WERI-Rb-1 (cell line): ENCODE measurements at regions not wholly inside any gene's neighbourhood (a gene's known extent, or its start where the extent isn't known, plus 50 kb on each side); places are given as distances from the start of the nearest gene placed in this dataset.

Experiments
- DNase-seq: peaks from one replicate; pipeline ENCODE4 v3.0.0-alpha.2; 2020
- H3K27ac ChIP-seq: fragments of 250-450 bp; sonication (Bioruptor Pico); 2 replicates; pipeline ENCODE4 v1.5.1; 2020; ENCODE audit warnings: mild to moderate bottlenecking, moderate library complexity
- H3K27me3 ChIP-seq: fragments of 250-450 bp; sonication (Bioruptor Pico); 2 replicates; pipeline ENCODE4 v1.5.1; 2021; ENCODE audit warnings: mild to moderate bottlenecking, low read depth, moderate library complexity; ENCODE audit not compliant: insufficient read depth, severe bottlenecking
- H3K36me3 ChIP-seq: fragments of 250-450 bp; sonication (Bioruptor Pico); 2 replicates; pipeline ENCODE4 v1.5.1; 2020; ENCODE audit warnings: mild to moderate bottlenecking, moderate library complexity
- H3K4me3 ChIP-seq: 2 replicates; pipeline ENCODE4 v1.5.1; 2011; ENCODE audit warnings: low read depth, mild to moderate bottlenecking, control low read depth, low read length
- H3K9me3 ChIP-seq: fragments of 250-450 bp; sonication (Bioruptor Pico); 2 replicates; pipeline ENCODE4 v1.5.1; 2021; ENCODE audit warnings: mild to moderate bottlenecking, moderate library complexity; ENCODE audit not compliant: severe bottlenecking
- TF ChIP-seq, protein P1 (sequence below): IDR thresholded peaks from 2 replicates; pipeline ENCODE4 v1.5.1; 2011; ENCODE audit warnings: low read depth, mild to moderate bottlenecking, control low read depth, inconsistent platforms, low read length

DNA sequence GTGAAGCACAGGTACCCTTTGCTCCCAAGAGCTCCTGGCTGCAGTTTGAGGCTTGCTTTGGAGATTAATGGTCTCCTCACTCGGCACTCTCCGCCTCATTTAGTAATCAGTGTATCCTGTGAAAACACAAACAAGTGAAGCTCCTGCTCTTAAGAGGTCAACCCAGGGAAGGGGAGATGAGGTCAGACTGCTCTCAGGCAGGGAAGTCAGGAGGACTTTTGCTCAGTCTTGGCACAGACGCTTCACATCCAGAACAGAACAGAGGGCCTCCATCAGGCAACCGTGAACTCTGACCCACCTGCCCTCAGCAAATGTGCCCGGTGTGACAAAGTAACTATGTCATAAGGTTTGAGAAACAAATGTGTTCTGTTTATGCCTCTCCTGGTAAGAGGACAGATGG, 428.8 kb upstream of the JARID2 start:
- Histone ChIP-seq H3K27me3 (no peaks in the 10 kb centered on the region), H3K4me3 (no peak overlapping the region), H3K9me3 (no peaks in the 10 kb centered on the region), H3K27ac (no peak overlapping the region), H3K36me3 (no peaks in the 10 kb centered on the region)
- DNase-seq: peak; percentile 60
- TF ChIP-seq, protein P1, sequence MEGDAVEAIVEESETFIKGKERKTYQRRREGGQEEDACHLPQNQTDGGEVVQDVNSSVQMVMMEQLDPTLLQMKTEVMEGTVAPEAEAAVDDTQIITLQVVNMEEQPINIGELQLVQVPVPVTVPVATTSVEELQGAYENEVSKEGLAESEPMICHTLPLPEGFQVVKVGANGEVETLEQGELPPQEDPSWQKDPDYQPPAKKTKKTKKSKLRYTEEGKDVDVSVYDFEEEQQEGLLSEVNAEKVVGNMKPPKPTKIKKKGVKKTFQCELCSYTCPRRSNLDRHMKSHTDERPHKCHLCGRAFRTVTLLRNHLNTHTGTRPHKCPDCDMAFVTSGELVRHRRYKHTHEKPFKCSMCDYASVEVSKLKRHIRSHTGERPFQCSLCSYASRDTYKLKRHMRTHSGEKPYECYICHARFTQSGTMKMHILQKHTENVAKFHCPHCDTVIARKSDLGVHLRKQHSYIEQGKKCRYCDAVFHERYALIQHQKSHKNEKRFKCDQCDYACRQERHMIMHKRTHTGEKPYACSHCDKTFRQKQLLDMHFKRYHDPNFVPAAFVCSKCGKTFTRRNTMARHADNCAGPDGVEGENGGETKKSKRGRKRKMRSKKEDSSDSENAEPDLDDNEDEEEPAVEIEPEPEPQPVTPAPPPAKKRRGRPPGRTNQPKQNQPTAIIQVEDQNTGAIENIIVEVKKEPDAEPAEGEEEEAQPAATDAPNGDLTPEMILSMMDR: no peak

DNA sequence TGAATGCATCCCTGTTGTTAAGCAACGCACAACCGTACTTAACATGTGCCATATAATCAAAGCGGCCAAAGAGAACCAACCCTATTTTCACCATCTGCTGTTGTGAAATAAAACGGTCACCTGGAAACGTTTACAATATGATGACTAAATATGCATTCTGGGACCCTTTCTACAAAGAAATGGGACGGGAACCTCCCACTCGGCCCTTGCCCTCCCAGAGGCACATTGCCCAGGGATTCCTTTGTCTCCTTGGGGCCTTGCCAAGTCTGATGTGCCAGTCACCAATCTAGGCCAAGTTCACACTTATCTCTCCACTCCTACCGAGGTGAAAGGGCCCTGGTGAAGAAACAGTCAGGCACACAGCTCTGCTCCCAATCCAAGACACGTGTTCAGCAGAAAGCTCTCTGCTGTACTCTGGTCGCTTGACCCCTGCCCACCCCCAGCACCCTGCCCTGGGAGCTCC, 427.4 kb upstream of the JARID2 start:
- no peak overlapping the region for H3K27ac ChIP-seq
- no peaks in the 10 kb centered on the region for H3K9me3 ChIP-seq
- no peak for DNase-seq
- H3K4me3 ChIP-seq: no peak overlapping the region
- no peaks in the 10 kb centered on the region for H3K27me3 ChIP-seq
- TF ChIP-seq, protein P1: no peak
- no peaks in the 10 kb centered on the region for H3K36me3 ChIP-seq

DNA sequence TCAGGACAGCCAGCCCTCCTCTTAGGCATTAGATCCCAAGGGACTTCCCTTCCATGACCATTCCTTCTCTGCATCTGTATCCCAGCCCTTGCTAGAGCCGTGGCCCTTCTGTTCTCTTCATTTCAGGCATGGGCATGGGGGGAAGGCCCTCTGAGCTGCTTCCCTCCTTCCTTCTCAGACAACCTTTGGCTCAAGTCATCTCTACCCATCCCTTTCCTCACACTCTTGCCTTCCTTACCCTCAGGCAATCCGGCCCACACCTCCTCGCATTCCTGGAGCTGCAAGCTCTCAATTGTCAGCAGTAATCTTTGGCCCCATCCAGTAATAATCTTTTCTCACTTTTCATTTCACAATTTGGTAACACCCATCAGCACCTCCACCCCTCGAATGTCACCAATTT, 426.9 kb upstream of the JARID2 start:
- TF ChIP-seq, protein P1: no peak
- H3K36me3 ChIP-seq: no peaks in the 10 kb centered on the region
- no peak for DNase-seq
- H3K27me3 ChIP-seq: no peaks in the 10 kb centered on the region
- H3K9me3 ChIP-seq: no peaks in the 10 kb centered on the region
- no peak overlapping the region for H3K27ac ChIP-seq
- no peak overlapping the region for H3K4me3 ChIP-seq

DNA sequence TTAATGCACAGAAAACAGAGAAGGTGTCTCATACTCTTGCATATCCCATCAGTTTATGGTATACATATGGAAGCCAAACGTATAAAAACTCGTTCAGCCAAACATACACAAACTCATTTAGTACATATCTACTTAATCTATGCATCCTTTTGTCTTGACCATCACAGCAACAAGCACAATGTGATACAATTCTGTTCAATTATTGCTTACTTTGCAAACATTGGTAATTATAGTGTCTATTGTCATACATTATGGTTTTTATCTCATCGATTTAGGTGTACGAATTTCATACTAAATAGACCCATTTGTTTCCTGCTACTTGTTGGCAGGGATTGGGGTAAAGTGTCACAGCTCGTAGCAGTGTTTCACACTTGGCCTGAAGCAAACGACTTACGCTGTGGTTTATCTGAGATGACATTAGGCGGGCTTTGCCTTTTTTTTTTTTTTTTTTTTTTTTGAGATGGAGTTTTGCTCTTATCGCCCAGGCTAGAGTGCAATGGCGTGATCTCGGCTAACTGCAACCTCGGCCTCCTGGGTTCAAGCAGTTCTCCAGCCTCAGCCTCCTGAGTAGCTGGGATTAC, 425.9 kb upstream of the JARID2 start:
- TF ChIP-seq, protein P1: no peak
- H3K27me3 ChIP-seq: no peaks in the 10 kb centered on the region
- DNase-seq: no peak
- H3K36me3 ChIP-seq: no peaks in the 10 kb centered on the region
- H3K4me3 ChIP-seq: no peak overlapping the region
- H3K9me3 ChIP-seq: no peaks in the 10 kb centered on the region
- no peak overlapping the region for H3K27ac ChIP-seq

DNA sequence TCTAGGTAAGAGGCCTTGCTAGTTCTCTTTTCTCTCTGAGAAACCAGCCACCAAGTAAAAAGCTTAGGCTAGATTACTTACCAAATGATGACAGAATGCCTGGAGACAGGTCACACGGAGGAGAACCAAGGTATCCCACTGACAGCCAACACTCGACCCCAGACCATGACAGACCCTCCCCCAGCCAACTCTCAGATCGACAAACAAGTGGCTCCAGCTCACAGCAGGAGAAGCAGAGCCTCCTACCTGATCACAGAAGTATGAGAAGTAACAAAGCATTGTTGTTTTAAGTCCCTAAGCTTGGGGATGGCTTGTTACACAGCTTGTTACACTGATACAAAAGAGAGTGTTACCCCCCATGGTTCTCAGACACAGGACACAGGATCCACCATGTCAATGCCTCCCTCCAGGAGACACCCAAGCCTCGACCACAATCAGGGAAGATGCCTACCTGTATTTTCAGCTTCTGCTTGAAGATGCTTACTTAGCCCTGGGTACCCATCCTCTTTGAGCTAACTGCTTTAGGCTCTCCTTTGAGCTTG, 423.8 kb upstream of the JARID2 start:
- Histone ChIP-seq H3K4me3 (no peak overlapping the region), H3K36me3 (no peaks in the 10 kb centered on the region), H3K27me3 (no peaks in the 10 kb centered on the region), H3K9me3 (no peaks in the 10 kb centered on the region), H3K27ac (no peak overlapping the region)
- DNase-seq: no peak
- TF ChIP-seq, protein P1: no peak

DNA sequence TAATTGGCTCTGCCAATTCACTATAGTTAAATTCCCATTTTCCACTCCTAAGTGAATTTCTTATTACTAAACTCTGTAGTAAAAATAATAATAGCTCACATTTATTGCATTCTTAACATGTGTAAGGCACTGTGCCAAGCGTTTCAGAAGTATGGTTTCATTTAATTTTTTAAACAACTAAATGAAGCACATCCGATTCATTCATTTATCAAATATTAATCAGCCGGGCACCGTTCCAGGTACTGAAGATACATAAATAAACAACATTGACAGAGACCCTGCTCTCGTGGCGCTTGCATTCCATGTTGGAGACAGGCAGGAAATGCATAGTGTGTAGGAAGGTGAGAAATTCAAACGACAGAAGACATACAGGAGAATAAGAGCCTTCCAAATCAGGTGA, 423.2 kb upstream of the JARID2 start:
- Histone ChIP-seq H3K9me3 (no peaks in the 10 kb centered on the region), H3K27me3 (no peaks in the 10 kb centered on the region), H3K36me3 (no peaks in the 10 kb centered on the region), H3K4me3 (no peak overlapping the region), H3K27ac (no peak overlapping the region)
- DNase-seq: no peak
- TF ChIP-seq, protein P1: no peak
